HCT116 (cell line): ENCODE measurements at regions not wholly inside any gene's neighbourhood (a gene's known extent, or its start where the extent isn't known, plus 50 kb on each side); places are given as distances from the start of the nearest gene placed in this dataset.

ENCODE experiments used
- ATAC-seq: fragments of 200-7000 bp; cut with Tn5 transposase; 2 replicates; pipeline ENCODE4 v1.9.1; 2020; ENCODE audit warnings: mild to moderate bottlenecking, moderate library complexity
- BruUV-seq: library from RNA; stranded (reverse); fragments of 400-500 nt; replicated peaks from 2 replicates; lab custom pipeline; 2021; lab: Mats Ljungman, UMichigan
- CTCF ChIA-PET: fragments of 300-600 bp; sonication (Branson Sonifier 250); formaldehyde crosslinking; loops from one replicate; lab custom pipeline; 2021; ENCODE audit warnings: antibody characterized with exemption; lab: Charles Lee
- POLR2A ChIA-PET: fragments of 300-600, 350-600 bp; sonication (Branson Sonifier 250); formaldehyde crosslinking; loops from one replicate; lab custom pipeline; 2021; ENCODE audit warnings: antibody characterized with exemption; lab: Charles Lee
- RAD21 ChIA-PET, 2 experiments: fragments of 300-600 bp; sonication (Branson Sonifier 250); formaldehyde crosslinking; loops; one replicate each; lab custom pipeline; 2023; ENCODE audit warnings: low total read pairs in 2 of 2; ENCODE audit not compliant: uncharacterized antibody in 2 of 2, unreplicated experiment in 2 of 2, low non-redundant PET in 1 of 2; lab: Charles Lee
- DNase-seq: peaks from one replicate; pipeline ENCODE4 v3.0.0-alpha.2; 2010; ENCODE audit warnings: low read depth, low spot score
- H2AFZ ChIP-seq: fragments of 200-600 bp; shearing (Covaris generic), sonication (generic); 2 replicates; pipeline ENCODE4 v1.6.1; 2017; ENCODE audit warnings: low read depth, mixed run types, mixed read lengths, antibody characterized with exemption, low read length; ENCODE audit not compliant: poor library complexity, severe bottlenecking
- H3K27ac ChIP-seq: 2 replicates; pipeline ENCODE4 v1.5.1; 2012; ENCODE audit warnings: low read depth, low read length
- H3K27me3 ChIP-seq: fragments of 200-600 bp; sonication (generic); 2 replicates; pipeline ENCODE4 v1.6.1; 2016; ENCODE audit warnings: mixed run types, low read length, mixed read lengths; ENCODE audit not compliant: insufficient read depth
- H3K36me3 ChIP-seq, 2 experiments: fragments of 200-500 bp in 1 of 2; fragments of 200-600 bp in 1 of 2; sonication (Bioruptor generic) in 1 of 2; sonication (generic) in 1 of 2; 2 replicates each; pipeline versions ENCODE4 v1.5.1 to v1.6.1; 2014 to 2016; ENCODE audit warnings: low read length in 2 of 2, inconsistent platforms in 1 of 2, mixed read lengths in 1 of 2, mixed run types in 1 of 2; ENCODE audit not compliant: insufficient read depth in 2 of 2, control insufficient read depth in 1 of 2
- H3K4me1 ChIP-seq, 2 experiments: fragments of 200-600 bp in 1 of 2; sonication (generic) in 1 of 2; 2 replicates each; pipeline versions ENCODE4 v1.5.1 to v1.6.1; 2012 to 2017; ENCODE audit warnings: low read length in 2 of 2, inconsistent platforms in 1 of 2, mild to moderate bottlenecking in 1 of 2, mixed read lengths in 1 of 2, mixed run types in 1 of 2, moderate library complexity in 1 of 2; ENCODE audit not compliant: insufficient read depth in 2 of 2, control insufficient read depth in 1 of 2
- H3K4me2 ChIP-seq: fragments of 200-600 bp; sonication (generic); 2 replicates; pipeline ENCODE4 v1.6.1; 2017; ENCODE audit warnings: mixed run types, low read length, mixed read lengths
- H3K4me3 ChIP-seq, 2 experiments: fragments of 200-600 bp in 1 of 2; sonication (generic) in 1 of 2; replicated peaks in 1 of 2; 2 replicates each; pipeline ENCODE4 v1.5.1; 2011 to 2016; ENCODE audit warnings: low read length in 2 of 2, control low read depth in 1 of 2, low read depth in 1 of 2, mild to moderate bottlenecking in 1 of 2, mixed read lengths in 1 of 2, mixed run types in 1 of 2
- H3K79me2 ChIP-seq: fragments of 200-600 bp; sonication (generic); 2 replicates; pipeline ENCODE4 v1.6.1; 2017; ENCODE audit warnings: mild to moderate bottlenecking, mixed run types, low read length, moderate library complexity, mixed read lengths; ENCODE audit not compliant: insufficient read depth
- H3K9ac ChIP-seq: fragments of 200-600 bp; sonication (generic); 2 replicates; pipeline ENCODE4 v1.6.1; 2016; ENCODE audit warnings: low read length, mixed read lengths
- H3K9me2 ChIP-seq: fragments of 200-600 bp; sonication (generic), shearing (Covaris generic); 2 replicates; pipeline ENCODE4 v1.6.1; 2017; ENCODE audit warnings: mixed run types, mild to moderate bottlenecking, moderate library complexity; ENCODE audit not compliant: insufficient read depth
- H3K9me3 ChIP-seq, 2 experiments: fragments of 200-500 bp in 1 of 2; fragments of 200-600 bp in 1 of 2; sonication (Bioruptor generic) in 1 of 2; sonication (generic) in 1 of 2; 2 replicates each; pipeline ENCODE4 v1.6.1; 2014 to 2017; ENCODE audit warnings: low read length in 2 of 2, mixed read lengths in 2 of 2, inconsistent platforms in 1 of 2, low read depth in 1 of 2, mild to moderate bottlenecking in 1 of 2, mixed run types in 1 of 2, moderate library complexity in 1 of 2; ENCODE audit not compliant: control insufficient read depth in 1 of 2, insufficient read depth in 1 of 2
- H4K20me1 ChIP-seq: fragments of 200-600 bp; sonication (generic), shearing (Covaris generic); 2 replicates; pipeline ENCODE4 v1.6.1; 2017; ENCODE audit warnings: mixed run types, mild to moderate bottlenecking, moderate library complexity; ENCODE audit not compliant: insufficient read depth
- ATF3 ChIP-seq: IDR thresholded peaks from 2 replicates; pipeline ENCODE4 v1.6.1; 2012
- CBX3 ChIP-seq: IDR thresholded peaks from 2 replicates; pipeline ENCODE4 v1.6.1; 2012; ENCODE audit warnings: low read depth
- CEBPB ChIP-seq: IDR thresholded peaks from 2 replicates; pipeline ENCODE4 v1.6.1; 2012; ENCODE audit warnings: low read depth
- EGR1 ChIP-seq: IDR thresholded peaks from 2 replicates; pipeline ENCODE4 v1.6.1; 2012; ENCODE audit warnings: low read depth
- ELF1 ChIP-seq: IDR thresholded peaks from 2 replicates; pipeline ENCODE4 v1.6.1; 2012; ENCODE audit warnings: low read depth, borderline replicate concordance
- EZH2 ChIP-seq: fragments of 200-600 bp; sonication (generic); IDR thresholded peaks from 2 replicates; pipeline ENCODE4 v1.6.1; 2017; ENCODE audit warnings: antibody characterized with exemption, mixed run types
- FOSL1 ChIP-seq: IDR thresholded peaks from 2 replicates; pipeline ENCODE4 v1.6.1; 2012; ENCODE audit warnings: low read depth
- JUND ChIP-seq: IDR thresholded peaks from 2 replicates; pipeline ENCODE4 v1.6.1; 2012
- MAX ChIP-seq: IDR thresholded peaks from 2 replicates; pipeline ENCODE4 v1.6.1; 2012
- RAD21 ChIP-seq: IDR thresholded peaks from 2 replicates; pipeline ENCODE4 v1.6.1; 2012; ENCODE audit warnings: low read depth, mild to moderate bottlenecking
- REST ChIP-seq: IDR thresholded peaks from 2 replicates; pipeline ENCODE4 v1.6.1; 2012; ENCODE audit warnings: low read depth
- SIN3A ChIP-seq: IDR thresholded peaks from 2 replicates; pipeline ENCODE4 v1.6.1; 2012; ENCODE audit warnings: low read depth
- SP1 ChIP-seq: IDR thresholded peaks from 2 replicates; pipeline ENCODE4 v1.6.1; 2012; ENCODE audit warnings: low read depth
- TCF7L2 ChIP-seq: IDR thresholded peaks from 2 replicates; pipeline ENCODE4 v1.7.0; 2011; ENCODE audit warnings: borderline replicate concordance, inconsistent platforms; ENCODE audit not compliant: insufficient read depth, insufficient read length; ENCODE audit errors: extremely low read depth
- ZBTB33 ChIP-seq: IDR thresholded peaks from 2 replicates; pipeline ENCODE4 v1.6.1; 2011; ENCODE audit warnings: mild to moderate bottlenecking, low read length, moderate library complexity; ENCODE audit not compliant: insufficient replicate concordance; ENCODE audit errors: extremely low read depth
- ZNF274 ChIP-seq: fragments of 200-500 bp; sonication (Bioruptor generic); IDR thresholded peaks from 2 replicates; pipeline ENCODE4 v1.6.1; 2014; ENCODE audit warnings: mild to moderate bottlenecking, low read depth, low read length, inconsistent platforms
- intact Hi-C: fragments of 100-400 bp; cut with micrococcal nuclease; formaldehyde crosslinking; loops from 2 replicates; pipeline ENCODE4 v1.10.0; 2022

GRCh38 chr3:72516361-72516760 lies 331.9 kb downstream of the SHQ1 start:
- intact Hi-C loops, result no loop called here
- no peak for DNase-seq
- BruUV-seq, result no TSS peak
- CTCF ChIA-PET, result no interaction called here
- Histone ChIP-seq H3K9ac (no peak overlapping the region), H3K4me1 (peaks cover 6 to 10% of the 10 kb centered on the region in 2 experiments), H3K27ac (no peak overlapping the region), H3K27me3 (no peaks in the 10 kb centered on the region), H4K20me1 (no peaks in the 10 kb centered on the region), H3K9me2 (no peaks in the 10 kb centered on the region), H3K4me3 (no peak overlapping the region), H3K9me3 (no peaks in the 10 kb centered on the region), H3K36me3 (no peaks in the 10 kb centered on the region), H2AFZ (no peak overlapping the region), H3K79me2 (no peaks in the 10 kb centered on the region), H3K4me2 (no peak overlapping the region)
- TF ChIP-seq SIN3A (no peak), RAD21 (no peak), EZH2 (no peak), ELF1 (no peak), EGR1 (no peak), MAX (no peak)
- RAD21 ChIA-PET, result no interaction called here
- POLR2A ChIA-PET, result no interaction called here
- ATAC-seq, result no peak

- no TSS peak for BruUV-seq
- Histone ChIP-seq H4K20me1 (no peaks in the 10 kb centered on the region), H2AFZ (no peak overlapping the region), H3K36me3 (no peaks in the 10 kb centered on the region), H3K9me3 (no peaks in the 10 kb centered on the region), H3K4me2 (no peak overlapping the region), H3K9me2 (no peaks in the 10 kb centered on the region), H3K9ac (no peak overlapping the region), H3K4me1 (peaks cover 3 to 6% of the 10 kb centered on the region in 2 experiments; a peak in 3 of 4 replicates), H3K27ac (no peak overlapping the region), H3K79me2 (no peaks in the 10 kb centered on the region), H3K27me3 (no peaks in the 10 kb centered on the region), H3K4me3 (no peak overlapping the region)
- RAD21 ChIA-PET, result no interaction called here
- POLR2A ChIA-PET, result no interaction called here
- CTCF ChIA-PET, result no interaction called here
- ATAC-seq (no peak), DNase-seq (no peak)
- intact Hi-C loops, result no loop called here
- TF ChIP-seq RAD21 (no peak), SP1 (no peak), FOSL1 (no peak), CEBPB (no peak), ZNF274 (no peak), ZBTB33 (no peak), TCF7L2 (no peak), EZH2 (no peak), REST (no peak), ATF3 (no peak), JUND (no peak), CBX3 (no peak), EGR1 (no peak)
These were observed 332.3 kb downstream of the SHQ1 start for GRCh38 chr3:72515941-72516340.
